Activated CD4-positive, alpha-beta T cell treated with anti-CD3 and anti-CD28 coated beads for 24 hours (primary cell): ENCODE measurements at regions not wholly inside any gene's neighbourhood (a gene's known extent, or its start where the extent isn't known, plus 50 kb on each side); places are given as distances from the start of the nearest gene placed in this dataset.
A peak's percentile ranks its signal among the peaks of the same experiment; 100 is the strongest.
"Not testable (repeated sequence)": the region's sequence is repeated elsewhere in the genome, so short reads cannot be mapped to it uniquely, and the experiment has no call there.

Experiments
- DNase-seq, 2 donors: peaks; one replicate each; pipeline ENCODE4 v3.0.0-alpha.2; 2020; ENCODE audit warnings: low read depth in 2 of 2

DNA sequence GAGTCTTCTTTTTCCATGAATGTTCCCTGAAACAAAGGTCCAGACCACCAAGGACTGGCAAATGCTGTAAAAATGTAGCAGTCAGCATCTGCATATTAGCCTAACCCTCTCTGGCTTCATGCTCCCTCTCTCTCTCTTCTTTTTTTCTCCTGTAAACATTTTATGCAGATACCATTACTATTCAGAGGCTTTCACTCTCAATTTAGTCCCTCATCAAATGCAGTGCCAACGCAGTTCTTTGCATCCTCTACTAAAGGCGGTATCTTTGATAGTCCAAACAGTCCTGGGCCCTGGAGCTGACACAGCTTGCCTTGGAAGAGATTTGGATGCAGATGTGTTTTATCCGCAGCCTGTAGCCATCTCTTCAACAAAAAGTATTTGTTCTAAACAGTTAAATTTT, 167.1 kb upstream of the MMS22L start:
- DNase-seq, result no peak

DNA sequence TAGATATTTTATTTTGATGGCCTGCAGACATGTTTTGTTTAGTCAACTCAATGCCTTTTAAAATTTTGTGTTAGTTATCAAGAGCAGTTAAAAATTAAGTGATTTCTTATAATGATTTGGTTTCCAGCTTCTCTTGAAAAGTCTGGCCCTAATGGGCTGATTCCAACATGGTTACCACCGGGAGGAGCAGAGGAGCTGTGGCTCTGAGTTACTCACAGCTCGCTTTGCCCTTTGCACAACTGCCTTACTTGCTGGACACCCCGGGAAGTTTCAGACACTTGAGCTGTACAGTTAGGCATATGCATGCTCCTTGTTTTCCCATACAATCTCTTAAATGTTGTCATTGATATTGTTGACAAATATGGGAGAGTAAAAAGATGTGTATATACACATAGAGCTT, 173.1 kb upstream of the MMS22L start:
- DNase-seq, result no peak

DNA sequence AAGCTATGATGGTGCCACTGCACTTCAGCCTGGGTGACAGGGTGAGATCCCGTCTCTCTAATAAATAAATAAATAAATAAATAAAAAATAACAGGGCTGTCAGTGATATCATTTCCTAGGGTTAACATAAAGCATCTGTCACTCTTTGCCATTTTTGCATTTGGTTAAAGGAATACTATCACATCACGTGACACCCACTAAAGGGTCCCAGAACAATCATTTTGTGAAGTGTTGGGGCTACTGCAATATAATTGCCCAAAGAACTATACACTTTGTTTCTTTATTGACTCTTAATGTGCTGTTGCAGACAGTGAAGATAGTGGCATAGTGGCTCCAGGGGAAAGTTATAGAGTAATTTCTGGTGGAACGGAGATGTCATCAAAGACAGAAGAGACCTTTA, 176.5 kb upstream of the MMS22L start:
- DNase-seq, result no peak

DNA sequence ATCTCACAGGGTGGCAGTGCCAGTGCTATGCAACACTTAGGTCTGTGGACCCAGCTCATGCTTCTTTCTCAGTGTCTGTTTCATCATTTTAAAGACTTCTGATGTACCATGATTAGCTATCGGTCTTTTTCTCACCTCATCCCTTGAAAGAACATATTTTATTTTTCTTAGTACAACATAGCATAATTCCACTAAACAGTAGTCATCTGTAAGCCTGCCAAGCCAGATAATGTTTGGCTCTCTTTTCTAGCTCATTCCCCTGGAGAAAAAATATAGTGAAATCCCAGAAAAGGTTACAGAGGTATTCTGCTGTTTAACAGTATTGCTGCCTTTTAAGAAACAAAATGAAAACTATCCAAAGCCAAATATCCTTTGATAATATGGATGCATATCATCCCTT, 177.0 kb upstream of the MMS22L start:
- no peak for DNase-seq

DNA sequence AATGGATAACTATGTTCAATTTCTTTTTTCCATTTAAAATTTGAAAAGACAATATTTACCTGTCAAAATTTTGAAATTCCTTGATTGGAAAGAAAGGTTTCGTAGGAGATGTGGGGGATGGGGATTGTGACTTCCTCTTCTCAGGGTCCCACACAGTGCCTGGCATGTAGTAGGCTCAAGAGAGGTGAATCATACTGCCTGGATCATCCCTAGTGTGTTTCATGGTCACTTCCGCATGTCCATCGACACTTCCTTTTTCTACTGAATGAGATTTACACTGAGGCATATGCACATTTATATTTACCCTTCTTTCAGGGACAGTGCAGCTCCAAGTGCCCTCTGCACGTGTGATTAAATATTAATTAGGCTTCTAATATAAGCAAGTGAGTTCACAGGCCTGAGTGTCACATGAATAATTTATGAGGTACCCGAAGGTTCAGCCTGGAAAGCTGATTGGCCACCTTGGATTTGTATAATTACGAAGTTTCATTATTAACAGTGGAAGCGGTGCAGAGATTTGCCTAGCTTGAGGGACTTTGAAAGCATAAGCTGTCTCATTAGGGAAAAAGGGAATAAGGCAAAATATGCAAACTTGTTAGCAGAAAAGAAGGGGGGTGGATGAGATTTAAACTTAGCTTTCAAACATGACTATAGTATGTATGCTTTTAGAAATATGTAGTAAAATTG, 177.5 kb upstream of the MMS22L start:
- DNase-seq, result no peak

DNA sequence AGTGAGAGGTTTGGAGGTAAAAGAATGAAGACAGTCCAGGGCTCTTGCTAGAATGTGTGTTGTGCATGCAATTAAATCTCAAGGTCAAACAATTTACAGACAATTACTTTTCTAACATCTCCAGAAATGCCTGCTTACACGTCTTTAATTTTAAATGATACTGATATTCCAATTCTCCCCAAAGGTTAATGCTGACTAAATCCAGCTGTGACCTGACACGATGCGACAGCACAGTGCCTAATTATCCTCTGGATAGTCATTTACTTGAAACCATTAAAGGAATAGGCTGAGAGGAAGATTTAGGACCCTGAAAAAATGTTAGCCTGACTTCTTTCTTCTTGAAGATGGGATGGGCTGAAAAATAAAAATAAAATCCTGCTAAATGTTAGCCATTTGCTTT, 178.2 kb upstream of the MMS22L start:
- DNase-seq, result no peak

DNA sequence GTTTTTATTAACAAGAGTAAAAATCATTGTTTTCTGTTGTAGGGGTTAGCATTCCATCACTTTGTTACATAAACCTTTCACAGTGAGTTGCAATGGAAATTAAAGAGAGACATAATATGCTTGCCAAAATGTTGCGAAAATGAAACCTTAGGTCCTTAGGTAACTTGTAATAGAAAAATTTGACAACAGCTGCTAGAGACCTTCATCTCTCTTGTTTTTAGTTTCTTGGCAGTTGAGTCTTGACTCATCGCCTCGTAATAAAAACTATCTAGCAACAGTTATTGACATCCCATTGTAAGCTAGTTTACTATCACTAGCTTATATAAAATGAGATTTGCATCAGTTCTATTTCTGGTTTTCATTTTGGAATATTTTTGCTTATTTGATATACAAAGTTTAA, 179.0 kb upstream of the MMS22L start:
- DNase-seq, result no peak

DNA sequence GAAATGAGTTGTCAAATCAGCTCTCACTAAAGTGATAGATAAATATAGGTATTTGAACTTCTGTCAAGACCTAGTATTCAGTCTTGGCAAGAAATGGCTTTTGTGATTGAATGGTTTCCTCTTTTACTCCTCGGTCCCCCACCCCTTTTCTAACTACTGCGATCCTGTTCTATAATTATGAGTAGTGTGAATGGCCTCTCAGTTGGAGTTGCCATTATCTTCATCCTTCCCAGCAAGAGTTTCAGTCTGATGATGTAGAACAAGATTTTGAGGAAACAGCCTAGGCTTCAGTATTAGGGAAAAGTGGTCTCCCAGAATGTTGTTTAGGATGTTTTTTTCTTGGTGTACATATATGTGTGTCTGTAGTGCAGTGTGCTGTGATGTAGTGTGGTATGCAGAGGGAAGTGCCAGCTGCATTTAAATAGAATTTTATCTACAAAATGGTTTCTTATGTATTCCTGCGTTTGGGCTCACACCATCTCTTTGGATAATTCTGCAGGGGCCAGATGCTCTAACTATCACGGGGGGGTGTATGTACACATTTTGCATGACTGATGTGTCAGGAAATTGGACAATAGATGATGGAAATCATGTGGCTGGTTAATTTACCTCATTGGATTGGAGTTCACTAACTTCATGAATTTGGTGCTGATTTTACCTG, 180.1 kb upstream of the MMS22L start:
- DNase-seq, result no peak

DNA sequence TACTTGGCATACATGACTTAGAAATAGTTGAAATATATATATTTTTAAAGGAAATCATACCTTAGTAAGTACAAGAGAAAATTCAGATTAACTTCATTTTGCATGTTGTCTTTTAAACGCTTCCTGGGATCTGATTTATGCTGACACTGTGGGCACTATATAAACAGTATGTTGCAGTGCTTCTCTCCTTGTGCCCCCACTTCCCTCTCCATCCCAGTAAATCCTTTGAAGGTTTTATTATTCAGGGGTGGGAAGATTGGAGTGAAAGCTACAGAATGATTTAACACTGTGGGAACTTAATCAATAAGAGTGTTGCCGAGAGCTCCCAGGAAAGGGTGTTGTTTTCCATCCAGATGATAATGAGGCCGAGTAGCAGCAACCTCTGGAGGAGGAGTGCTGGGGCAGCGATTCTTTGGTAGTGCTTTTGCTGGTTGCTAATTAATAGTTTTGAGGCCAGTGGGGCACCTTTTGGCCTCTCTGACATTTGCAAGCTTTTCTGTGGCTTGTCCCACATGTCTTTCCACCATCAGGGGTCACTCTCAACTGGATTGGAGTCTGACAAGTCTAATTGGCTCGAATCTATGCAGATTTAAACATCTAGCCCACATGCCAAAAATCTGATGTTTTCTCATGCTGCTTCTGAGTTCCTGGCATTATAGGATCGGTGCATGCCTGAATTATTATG, 183.0 kb upstream of the MMS22L start:
- no peak for DNase-seq

DNA sequence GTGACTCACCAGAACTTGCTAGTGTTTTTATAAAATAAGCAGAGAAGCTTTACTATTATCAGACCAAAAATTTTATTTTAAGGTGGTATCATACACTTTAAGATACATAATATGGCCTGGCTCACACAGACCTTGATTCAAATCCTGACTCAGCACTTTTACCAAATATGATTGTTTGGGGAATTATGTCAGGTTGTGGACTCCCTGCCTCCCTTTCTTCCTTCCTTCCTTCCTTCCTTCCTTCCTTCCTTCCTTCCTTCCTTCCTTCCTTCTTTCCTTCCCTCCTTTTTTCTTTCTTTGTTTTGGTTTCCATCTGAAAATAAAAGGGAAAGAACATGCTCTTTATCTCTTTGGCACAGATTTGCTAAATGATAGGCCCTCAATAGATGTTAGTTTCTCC, 186.0 kb upstream of the MMS22L start:
- DNase-seq, result no peak

DNA sequence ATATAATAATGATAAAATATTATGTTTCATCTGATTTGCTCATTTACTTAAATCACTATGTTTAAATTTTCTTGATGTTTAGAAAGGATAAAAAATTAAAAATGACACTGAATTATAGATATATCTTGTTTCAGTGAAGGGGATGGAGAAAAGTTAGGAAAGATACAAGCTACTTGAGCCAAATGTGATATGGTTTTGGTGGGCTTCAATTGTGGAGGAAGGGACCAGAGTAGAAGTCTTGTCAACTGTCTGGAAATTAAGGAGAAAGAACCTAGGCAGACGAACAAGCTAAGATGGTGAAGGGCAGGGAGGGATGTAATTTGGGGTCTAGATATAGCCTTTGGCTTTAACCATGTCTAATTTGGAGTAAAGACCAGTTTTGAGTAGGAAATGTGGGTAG, 186.4 kb upstream of the MMS22L start:
- no peak for DNase-seq

DNA sequence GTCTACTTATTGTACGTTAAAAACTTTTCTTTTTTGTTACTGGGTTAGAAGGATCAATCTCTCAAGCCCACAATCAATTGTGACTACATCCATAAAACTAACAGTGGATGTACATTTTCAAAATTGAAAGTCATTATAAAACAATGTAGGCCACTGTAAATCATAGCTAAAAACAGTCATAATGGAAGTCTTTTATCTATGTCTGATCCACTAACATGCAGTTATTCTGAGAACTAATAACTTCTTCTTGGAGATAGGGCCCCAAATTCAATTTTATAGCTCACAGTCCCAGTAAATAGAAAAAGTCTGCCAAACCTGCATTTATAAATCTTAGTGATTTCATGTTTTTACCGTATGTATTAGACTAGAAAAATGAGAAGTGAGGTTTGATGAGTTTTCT, 187.3 kb upstream of the MMS22L start:
- DNase-seq, result no peak

DNA sequence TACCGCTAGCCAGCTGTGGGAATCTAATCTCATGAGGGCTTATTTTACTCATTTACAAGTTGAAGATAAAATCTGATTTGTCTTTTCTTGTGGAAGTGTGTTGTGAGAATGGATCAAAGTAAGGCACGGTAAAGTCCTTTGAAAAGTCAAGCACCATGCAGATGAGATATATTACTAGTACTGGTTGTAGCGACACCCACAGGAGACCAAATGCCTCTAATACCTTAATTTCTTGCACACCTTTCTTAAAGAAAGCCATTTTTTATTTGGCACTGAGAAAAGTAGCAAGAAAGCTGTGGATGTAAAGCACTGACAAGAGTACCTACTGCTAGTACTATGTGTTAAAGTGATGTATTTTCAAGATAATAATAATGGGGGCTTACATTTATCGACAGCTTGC, 191.0 kb upstream of the MMS22L start:
- no peak for DNase-seq

DNA sequence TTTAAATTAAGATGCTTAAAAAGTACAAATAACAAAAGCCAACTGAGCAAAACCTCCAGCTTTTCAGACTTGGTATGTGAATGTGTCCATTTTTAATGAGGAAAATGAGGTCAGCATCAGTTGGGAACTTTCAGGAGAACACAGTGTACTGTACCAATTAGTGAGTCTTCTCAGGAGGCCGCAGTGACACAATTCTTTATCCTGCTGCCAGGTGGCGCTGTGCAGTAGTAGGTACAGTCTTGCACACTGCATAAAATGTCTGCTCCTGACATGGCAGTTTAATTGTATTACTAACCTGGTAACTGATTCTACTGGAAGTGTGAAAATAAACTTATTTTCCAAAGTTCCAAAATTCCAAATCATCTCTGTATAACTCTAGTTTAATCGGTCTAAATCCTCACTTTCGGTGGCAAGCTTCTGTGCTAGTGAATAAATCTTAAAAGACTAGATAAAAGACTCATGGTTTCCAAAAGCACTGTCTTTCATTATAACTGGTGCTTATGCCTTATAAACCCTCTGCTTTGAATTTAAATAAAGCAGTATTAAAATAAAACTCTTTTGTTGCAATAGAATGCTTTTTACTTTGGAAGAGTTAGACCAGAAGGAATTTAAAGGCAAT, 214.8 kb upstream of the MMS22L start:
- DNase-seq, result peak; percentile 15 to 44

DNA sequence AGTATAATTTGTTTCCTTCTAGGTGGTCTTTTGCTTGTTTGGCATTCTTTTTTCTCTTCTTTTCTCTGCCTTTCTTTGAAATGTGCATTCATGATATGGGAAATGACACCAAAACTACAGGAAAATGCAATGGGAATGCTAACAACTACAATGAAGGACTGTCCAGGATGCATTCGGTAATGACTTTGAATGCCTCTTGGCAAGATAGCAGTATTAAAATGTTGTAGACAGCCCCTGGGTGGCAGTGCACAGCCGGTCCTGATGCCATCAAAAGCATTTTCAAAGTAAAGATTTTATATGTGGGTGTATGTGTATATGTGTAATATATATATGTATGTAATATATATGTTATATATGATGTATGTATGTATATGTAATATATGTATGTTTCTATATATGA, 218.8 kb upstream of the MMS22L start:
- DNase-seq, result no peak

DNA sequence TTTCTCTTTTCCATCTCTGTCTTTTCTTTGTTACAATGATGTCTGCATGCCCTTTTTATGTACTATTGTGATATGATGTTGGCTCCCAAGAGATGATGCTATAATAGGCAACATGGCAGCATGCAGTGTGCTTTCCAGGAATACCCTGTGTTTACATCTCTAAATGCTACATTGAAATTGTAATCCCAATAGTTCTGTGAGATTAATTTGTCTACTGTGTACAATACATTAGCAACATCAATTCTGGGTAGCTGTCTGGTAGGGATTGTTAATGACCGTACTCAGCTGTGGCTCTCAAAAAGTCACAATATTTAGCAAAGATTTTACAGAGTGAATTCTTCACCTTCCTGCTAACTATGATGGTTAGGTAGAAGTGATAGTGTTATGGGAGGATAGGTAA, 225.6 kb upstream of the MMS22L start:
- DNase-seq, result no peak

DNA sequence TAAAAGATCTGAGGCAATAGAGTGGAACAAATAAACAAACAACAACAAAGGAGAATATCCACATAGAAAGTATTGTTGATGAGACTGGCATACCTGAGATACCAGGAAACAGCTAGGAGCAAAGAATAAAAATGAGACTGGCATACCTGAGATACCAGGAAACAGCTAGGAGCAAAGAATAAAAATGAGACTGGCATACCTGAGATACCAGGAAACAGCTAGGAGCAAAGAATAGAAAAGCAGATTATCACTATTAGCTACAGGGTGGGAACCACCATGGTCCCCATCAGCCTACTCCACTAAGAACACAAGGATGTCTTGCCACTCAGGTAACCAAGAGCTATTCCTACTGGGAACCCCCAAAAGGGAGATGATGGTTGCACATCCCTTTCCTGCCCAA, 230.2 kb upstream of the MMS22L start:
- not testable (repeated sequence) for DNase-seq

DNA sequence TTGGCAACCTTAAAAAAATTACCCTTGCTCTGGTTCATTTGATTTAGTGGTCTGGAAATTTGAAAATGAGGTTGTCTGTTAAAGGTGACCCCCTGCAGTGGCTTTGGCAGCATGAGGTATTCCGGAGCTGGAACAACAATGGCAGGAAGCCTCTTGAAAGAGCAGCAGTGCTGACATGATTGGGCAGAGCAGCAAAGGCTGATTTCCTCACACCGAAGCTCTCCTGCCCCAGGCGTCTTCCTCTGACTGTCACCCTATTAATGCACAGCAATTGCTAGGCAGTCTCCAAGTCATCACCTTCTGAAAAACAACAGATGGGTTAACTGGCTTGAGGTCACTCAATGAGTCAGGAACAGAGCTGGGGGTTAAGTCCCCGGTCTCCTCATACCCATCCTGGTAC, 241.8 kb upstream of the MMS22L start:
- no peak for DNase-seq

DNA sequence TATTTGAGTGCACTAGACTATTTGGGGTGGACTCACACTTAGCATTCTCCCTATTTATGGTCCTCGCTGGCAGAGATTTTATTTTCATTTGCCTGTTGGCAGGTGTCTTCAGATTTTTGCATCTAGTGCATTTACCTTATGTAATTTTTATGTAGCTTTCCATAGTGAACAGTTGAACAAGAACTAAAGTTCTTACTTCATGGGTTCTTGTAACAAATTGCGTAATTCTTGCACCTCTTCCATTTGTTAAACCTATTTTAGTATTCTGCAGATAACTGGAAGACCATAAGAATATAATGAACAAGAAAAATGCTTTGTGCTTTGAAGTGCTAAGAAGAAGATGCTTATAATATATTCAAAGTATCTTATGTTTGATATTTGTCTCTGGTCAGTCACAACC, 252.8 kb upstream of the MMS22L start:
- DNase-seq, result no peak

DNA sequence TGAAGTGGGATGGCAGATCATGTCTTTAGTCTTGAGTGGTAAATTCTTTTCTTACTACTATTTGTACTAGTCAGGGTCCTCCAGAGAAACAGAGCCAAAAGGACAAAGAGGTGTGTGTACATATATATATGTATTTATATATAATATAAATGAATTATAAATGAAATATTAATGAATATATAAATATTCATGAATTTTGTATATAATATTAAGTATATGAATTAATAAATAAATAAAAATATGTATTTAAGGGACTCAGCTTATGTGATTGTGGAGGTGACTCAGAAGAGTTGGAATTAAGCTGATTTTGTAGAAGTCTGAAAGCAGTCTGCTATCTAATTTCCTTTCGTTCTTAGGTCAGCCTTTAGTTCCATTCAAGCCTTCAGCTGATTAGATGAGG, 265.3 kb upstream of the MMS22L start:
- DNase-seq, result no peak

DNA sequence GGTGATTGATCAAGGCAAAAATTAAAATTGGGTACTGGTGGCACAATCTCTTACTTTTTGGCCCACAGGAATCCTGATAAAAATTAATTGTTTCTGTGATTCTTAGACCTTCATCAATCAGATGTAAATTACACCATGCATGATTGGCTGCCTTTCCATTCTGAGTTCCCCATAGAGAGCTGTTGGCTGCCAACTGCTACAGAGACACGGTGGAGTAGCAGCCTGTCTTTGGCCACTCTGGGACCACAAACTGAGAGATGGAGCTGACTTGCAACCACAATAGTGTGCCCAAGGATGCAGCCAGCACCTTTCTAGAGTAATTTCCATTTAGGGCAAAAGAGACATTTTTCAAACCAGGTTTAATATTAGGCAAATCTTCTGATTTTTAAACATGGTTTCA, 274.3 kb upstream of the MMS22L start:
- no peak for DNase-seq

DNA sequence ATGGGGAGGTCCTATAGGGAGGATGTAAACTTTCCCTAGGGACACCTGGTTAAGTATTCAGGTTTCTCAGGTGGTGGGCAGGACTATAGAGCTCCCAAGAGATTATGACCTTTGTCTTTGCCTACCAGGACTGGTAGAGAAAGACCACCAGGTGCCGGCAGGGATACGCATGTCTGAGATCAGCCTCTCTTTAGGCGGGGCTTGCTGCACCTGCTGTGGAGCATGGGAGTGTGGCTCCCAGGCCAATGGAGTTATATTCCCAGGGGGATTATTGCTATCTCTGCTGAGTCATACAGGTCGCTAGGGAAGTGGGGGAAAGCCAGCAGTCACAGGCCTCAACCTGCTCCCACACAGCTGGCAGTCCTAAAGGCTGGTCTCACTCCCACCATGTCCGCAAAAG, 280.5 kb upstream of the MMS22L start:
- DNase-seq, result no peak

DNA sequence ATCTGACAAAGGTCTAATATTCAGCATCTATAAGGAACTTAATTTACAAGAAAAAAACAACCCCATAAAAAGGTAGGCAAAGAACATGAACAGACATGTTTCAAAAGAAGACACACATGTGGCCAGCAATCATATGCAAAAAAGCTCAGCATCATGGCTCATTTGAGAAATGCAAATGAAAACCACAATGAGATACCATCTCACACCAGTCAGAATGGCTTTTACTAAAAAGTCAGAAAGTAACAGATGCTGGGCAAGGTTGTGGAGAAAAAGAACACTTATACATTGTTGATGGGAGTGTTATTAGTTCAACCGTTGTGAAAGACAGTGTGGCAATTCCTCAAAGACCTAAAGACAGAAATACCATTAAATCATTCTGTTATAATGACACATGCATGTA, 289.9 kb upstream of the MMS22L start:
- DNase-seq, result no peak
